PC-9 (cell line): ENCODE measurements at regions not wholly inside any gene's neighbourhood (a gene's known extent, or its start where the extent isn't known, plus 50 kb on each side); places are given as distances from the start of the nearest gene placed in this dataset.

Source experiments
- EZH2 ChIP-seq: fragments of 200-600 bp; sonication (generic); IDR thresholded peaks from 2 replicates; pipeline ENCODE4 v1.8.0; 2017; ENCODE audit warnings: antibody characterized with exemption, low read depth
- TF ChIP-seq, protein P1 (sequence below): fragments of 200-600 bp; sonication (generic); conservative IDR thresholded peaks from 2 replicates; pipeline ENCODE4 v1.6.1; 2017; ENCODE audit warnings: mixed run types, antibody characterized with exemption, mild to moderate bottlenecking, moderate library complexity

DNA sequence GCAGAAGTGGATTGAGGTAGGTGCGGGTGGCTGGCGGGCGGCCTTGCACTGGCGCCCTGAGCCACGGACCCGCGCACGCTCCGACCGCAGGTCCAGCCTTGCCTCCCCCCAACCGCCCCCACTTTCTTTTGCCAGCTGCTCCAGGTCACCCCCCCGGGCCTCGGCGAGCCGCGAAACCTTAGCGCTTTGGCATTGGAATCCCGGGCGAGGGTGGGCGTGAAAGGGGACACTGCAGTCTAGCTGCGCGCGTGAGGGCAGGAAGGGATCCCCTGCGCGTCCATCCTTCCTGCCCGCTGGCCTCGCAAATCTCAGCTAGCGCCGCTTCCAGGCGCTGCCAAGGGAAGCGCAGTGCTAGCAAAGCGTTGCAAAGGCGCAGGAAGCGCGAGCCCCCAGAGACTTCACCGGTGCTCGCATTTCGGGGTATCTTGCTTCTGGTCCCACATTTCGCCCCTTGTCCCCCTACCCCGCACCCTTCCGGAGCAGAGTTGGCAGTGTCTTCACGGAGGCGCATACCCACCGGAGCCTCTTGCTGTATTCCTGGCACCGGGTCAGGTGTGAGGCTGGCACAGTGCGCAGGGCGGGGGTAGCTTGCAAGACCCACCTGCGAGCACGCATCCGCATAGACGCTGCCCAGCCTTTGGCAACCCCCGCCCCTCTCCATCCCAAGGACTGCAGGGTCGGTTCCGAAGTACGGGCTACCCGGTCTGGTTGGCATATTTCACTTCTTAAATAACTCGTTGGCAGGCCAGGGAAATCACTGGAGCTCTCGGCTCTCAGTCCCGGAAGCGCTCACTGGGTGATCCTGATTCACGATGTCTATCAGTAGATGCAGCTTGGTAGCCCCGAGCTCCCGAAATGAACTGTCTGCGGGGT, 104.4 kb downstream of the UCHL1 start:
- TF ChIP-seq, protein P1, sequence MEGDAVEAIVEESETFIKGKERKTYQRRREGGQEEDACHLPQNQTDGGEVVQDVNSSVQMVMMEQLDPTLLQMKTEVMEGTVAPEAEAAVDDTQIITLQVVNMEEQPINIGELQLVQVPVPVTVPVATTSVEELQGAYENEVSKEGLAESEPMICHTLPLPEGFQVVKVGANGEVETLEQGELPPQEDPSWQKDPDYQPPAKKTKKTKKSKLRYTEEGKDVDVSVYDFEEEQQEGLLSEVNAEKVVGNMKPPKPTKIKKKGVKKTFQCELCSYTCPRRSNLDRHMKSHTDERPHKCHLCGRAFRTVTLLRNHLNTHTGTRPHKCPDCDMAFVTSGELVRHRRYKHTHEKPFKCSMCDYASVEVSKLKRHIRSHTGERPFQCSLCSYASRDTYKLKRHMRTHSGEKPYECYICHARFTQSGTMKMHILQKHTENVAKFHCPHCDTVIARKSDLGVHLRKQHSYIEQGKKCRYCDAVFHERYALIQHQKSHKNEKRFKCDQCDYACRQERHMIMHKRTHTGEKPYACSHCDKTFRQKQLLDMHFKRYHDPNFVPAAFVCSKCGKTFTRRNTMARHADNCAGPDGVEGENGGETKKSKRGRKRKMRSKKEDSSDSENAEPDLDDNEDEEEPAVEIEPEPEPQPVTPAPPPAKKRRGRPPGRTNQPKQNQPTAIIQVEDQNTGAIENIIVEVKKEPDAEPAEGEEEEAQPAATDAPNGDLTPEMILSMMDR, result no peak
- TF ChIP-seq EZH2, result no peak
